HCEC 1CT (cell line): ENCODE measurements at regions not wholly inside any gene's neighbourhood (a gene's known extent, or its start where the extent isn't known, plus 50 kb on each side); places are given as distances from the start of the nearest gene placed in this dataset.
"Not testable (repeated sequence)": the region's sequence is repeated elsewhere in the genome, so short reads cannot be mapped to it uniquely, and the experiment has no call there.

ENCODE experiments used
- DNase-seq: peaks from one replicate; pipeline ENCODE4 v3.0.0-alpha.2; 2017

GRCh38 chr1:81244612-81245011 is 556.1 kb upstream of the ADGRL2 start:
- DNase-seq = not testable (repeated sequence)

GRCh38 chr1:81242103-81242502 is 558.6 kb upstream of the ADGRL2 start:
- DNase-seq = no peak

GRCh38 chr1:81238129-81238528 is 562.6 kb upstream of the ADGRL2 start:
- DNase-seq = no peak

GRCh38 chr1:81237473-81238089 is 563.2 kb upstream of the ADGRL2 start:
- peak; percentile 3 for DNase-seq

GRCh38 chr1:81234237-81234636 is 566.5 kb upstream of the ADGRL2 start:
- DNase-seq = no peak

- DNase-seq = no peak
Observed at GRCh38 chr1:81233591-81233990, 567.1 kb upstream of the ADGRL2 start.

- no peak for DNase-seq
Observed at GRCh38 chr1:81232420-81232819, 568.3 kb upstream of the ADGRL2 start.

- DNase-seq = no peak
Observed at GRCh38 chr1:81231729-81232038, 569.0 kb upstream of the ADGRL2 start.

- no peak for DNase-seq
Observed at GRCh38 chr1:81230983-81231728, 569.6 kb upstream of the ADGRL2 start.

- no peak for DNase-seq
Observed at GRCh38 chr1:81228926-81229325, 571.8 kb upstream of the ADGRL2 start.

- no peak for DNase-seq
Observed at GRCh38 chr1:81226603-81226928, 574.2 kb upstream of the ADGRL2 start.

GRCh38 chr1:81225789-81226602 is 574.7 kb upstream of the ADGRL2 start:
- DNase-seq = no peak

GRCh38 chr1:81224222-81224621 is 576.5 kb upstream of the ADGRL2 start:
- DNase-seq = no peak

GRCh38 chr1:81221564-81221963 is 579.2 kb upstream of the ADGRL2 start:
- DNase-seq = no peak

GRCh38 chr1:81220614-81221071 is 580.1 kb upstream of the ADGRL2 start:
- no peak for DNase-seq

- no peak for DNase-seq
Observed at GRCh38 chr1:81217058-81217457, 583.7 kb upstream of the ADGRL2 start.

GRCh38 chr1:81213279-81213678 is 587.5 kb upstream of the ADGRL2 start:
- no peak for DNase-seq

- no peak for DNase-seq
Observed at GRCh38 chr1:81209461-81209860, 591.3 kb upstream of the ADGRL2 start.

- DNase-seq = no peak
Observed at GRCh38 chr1:81208441-81208840, 592.3 kb upstream of the ADGRL2 start.

GRCh38 chr1:81205956-81206355 is 594.8 kb upstream of the ADGRL2 start:
- no peak for DNase-seq

- DNase-seq = no peak
Observed at GRCh38 chr1:81201779-81202178, 599.0 kb upstream of the ADGRL2 start.

GRCh38 chr1:81197591-81197990 is 603.1 kb upstream of the ADGRL2 start:
- no peak for DNase-seq

GRCh38 chr1:81192647-81193642 is 607.8 kb upstream of the ADGRL2 start:
- no peak for DNase-seq
